Ovary (tissue), 3 donors: ENCODE measurements at regions not wholly inside any gene's neighbourhood (a gene's known extent, or its start where the extent isn't known, plus 50 kb on each side); places are given as distances from the start of the nearest gene placed in this dataset.

Experiments used
- EP300 ChIP-seq: sonication (generic); formaldehyde crosslinking; IDR thresholded peaks from one replicate; pipeline ENCODE4 v1.6.1; 2017; ENCODE audit warnings: antibody characterized with exemption
- TF ChIP-seq, protein P1 (sequence below), 3 donors: fragments of 450-650 bp in 2 of 3; fragments of 200-600 bp in 1 of 3; IDR thresholded peaks; one replicate each; pipeline versions ENCODE4 v1.5.1 to v1.8.0; 2016 to 2022; ENCODE audit warnings: antibody characterized with exemption in 3 of 3, mild to moderate bottlenecking in 1 of 3
- donor health status: DM: no; HTN: no; CAD: no.

DNA sequence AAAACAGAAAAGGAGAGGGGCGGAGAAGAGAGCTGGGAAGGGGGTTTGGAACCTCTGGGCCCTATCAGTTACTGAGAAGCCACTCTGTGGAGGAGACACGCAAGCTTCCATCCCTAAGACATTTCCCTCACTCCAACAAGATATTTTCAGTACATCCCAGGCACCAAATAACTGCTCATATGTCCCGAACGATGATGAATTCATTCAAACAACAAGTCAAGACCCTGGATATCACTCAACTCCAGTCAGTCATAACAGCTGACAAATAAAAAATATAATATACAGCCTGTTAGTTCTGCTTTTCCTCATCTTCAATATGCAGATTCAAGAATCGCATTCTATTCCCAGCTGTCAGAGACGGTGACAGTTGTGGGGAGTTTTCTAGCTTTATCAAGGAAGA, 104.0 kb upstream of the ZFHX3 start:
- TF ChIP-seq, protein P1, sequence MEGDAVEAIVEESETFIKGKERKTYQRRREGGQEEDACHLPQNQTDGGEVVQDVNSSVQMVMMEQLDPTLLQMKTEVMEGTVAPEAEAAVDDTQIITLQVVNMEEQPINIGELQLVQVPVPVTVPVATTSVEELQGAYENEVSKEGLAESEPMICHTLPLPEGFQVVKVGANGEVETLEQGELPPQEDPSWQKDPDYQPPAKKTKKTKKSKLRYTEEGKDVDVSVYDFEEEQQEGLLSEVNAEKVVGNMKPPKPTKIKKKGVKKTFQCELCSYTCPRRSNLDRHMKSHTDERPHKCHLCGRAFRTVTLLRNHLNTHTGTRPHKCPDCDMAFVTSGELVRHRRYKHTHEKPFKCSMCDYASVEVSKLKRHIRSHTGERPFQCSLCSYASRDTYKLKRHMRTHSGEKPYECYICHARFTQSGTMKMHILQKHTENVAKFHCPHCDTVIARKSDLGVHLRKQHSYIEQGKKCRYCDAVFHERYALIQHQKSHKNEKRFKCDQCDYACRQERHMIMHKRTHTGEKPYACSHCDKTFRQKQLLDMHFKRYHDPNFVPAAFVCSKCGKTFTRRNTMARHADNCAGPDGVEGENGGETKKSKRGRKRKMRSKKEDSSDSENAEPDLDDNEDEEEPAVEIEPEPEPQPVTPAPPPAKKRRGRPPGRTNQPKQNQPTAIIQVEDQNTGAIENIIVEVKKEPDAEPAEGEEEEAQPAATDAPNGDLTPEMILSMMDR (IDR thresholded peaks at IDR 0.05): no peak
- no peak for TF ChIP-seq EP300
